ENCODE measurements at regions not wholly inside any gene's neighbourhood (a gene's known extent, or its start where the extent isn't known, plus 50 kb on each side); places are given as distances from the start of the nearest gene placed in this dataset. TPM values are rescaled to one million over a fixed set of nuclear protein-coding genes. Genes with fewer than 3 reads are reported as not detected.

- no peaks in the 10 kb centered on the region for H3K36me3 ChIP-seq (ENCODE audit: insufficient read depth, low read length)
- peaks cover 17% of the 10 kb centered on the region for H3K4me1 ChIP-seq (ENCODE audit: control insufficient read depth, insufficient read depth, low read length)
- no peak overlapping the region for H3K4me2 ChIP-seq (ENCODE audit: low read length)
- H3K4me3 ChIP-seq (ENCODE audit: low read length) = no peak overlapping the region
- H3K9ac ChIP-seq (ENCODE audit: low read depth, low read length) = no peak overlapping the region
- peaks cover 88% of the 10 kb centered on the region for H3K27me3 ChIP-seq (ENCODE audit: control insufficient read depth, insufficient read depth, low read length)
- no peaks in the 10 kb centered on the region for H3K9me3 ChIP-seq (replicated peaks; ENCODE audit: low read length)
Measured at GRCh38 chr11:43583548-43583947, 97.0 kb upstream of the HSD17B12 start.

- Histone ChIP-seq H3K4me1 (ENCODE audit: control insufficient read depth, insufficient read depth, low read length) (peaks cover 6% of the 10 kb centered on the region), H3K4me2 (ENCODE audit: low read length) (no peak overlapping the region), H3K36me3 (ENCODE audit: insufficient read depth, low read length) (no peaks in the 10 kb centered on the region), H3K27me3 (ENCODE audit: control insufficient read depth, insufficient read depth, low read length) (peaks cover 84% of the 10 kb centered on the region), H3K4me3 (ENCODE audit: low read length) (no peak overlapping the region), H3K9me3 (replicated peaks; ENCODE audit: low read length) (no peaks in the 10 kb centered on the region), H3K9ac (ENCODE audit: low read depth, low read length) (no peak overlapping the region)
Measured at GRCh38 chr11:43585877-43586608, 94.5 kb upstream of the HSD17B12 start.

GRCh38 chr11:43589601-43590250 is 90.8 kb upstream of the HSD17B12 start:
- H3K9me3 ChIP-seq (replicated peaks; ENCODE audit: low read length) = no peaks in the 10 kb centered on the region
- H3K4me1 ChIP-seq (ENCODE audit: control insufficient read depth, insufficient read depth, low read length) = no peaks in the 10 kb centered on the region
- peaks cover 76% of the 10 kb centered on the region for H3K27me3 ChIP-seq (ENCODE audit: control insufficient read depth, insufficient read depth, low read length)
- H3K4me3 ChIP-seq (ENCODE audit: low read length) = no peak overlapping the region
- no peaks in the 10 kb centered on the region for H3K36me3 ChIP-seq (ENCODE audit: insufficient read depth, low read length)
- H3K4me2 ChIP-seq (ENCODE audit: low read length) = no peak overlapping the region
- no peak overlapping the region for H3K9ac ChIP-seq (ENCODE audit: low read depth, low read length)

GRCh38 chr11:43601511-43601910 is 79.0 kb upstream of the HSD17B12 start:
- Histone ChIP-seq H3K9ac (ENCODE audit: low read depth, low read length) (no peak overlapping the region), H3K36me3 (ENCODE audit: insufficient read depth, low read length) (no peaks in the 10 kb centered on the region), H3K4me2 (ENCODE audit: low read length) (no peak overlapping the region), H3K4me1 (ENCODE audit: control insufficient read depth, insufficient read depth, low read length) (no peaks in the 10 kb centered on the region), H3K9me3 (replicated peaks; ENCODE audit: low read length) (no peaks in the 10 kb centered on the region), H3K27me3 (ENCODE audit: control insufficient read depth, insufficient read depth, low read length) (peaks cover 48% of the 10 kb centered on the region), H3K4me3 (ENCODE audit: low read length) (no peak overlapping the region)

GRCh38 chr11:43602670-43603069 is 77.9 kb upstream of the HSD17B12 start:
- Histone ChIP-seq H3K9me3 (replicated peaks; ENCODE audit: low read length) (no peaks in the 10 kb centered on the region), H3K27me3 (ENCODE audit: control insufficient read depth, insufficient read depth, low read length) (peaks cover 41% of the 10 kb centered on the region), H3K36me3 (ENCODE audit: insufficient read depth, low read length) (no peaks in the 10 kb centered on the region), H3K4me1 (ENCODE audit: control insufficient read depth, insufficient read depth, low read length) (no peaks in the 10 kb centered on the region), H3K4me3 (ENCODE audit: low read length) (no peak overlapping the region), H3K4me2 (ENCODE audit: low read length) (no peak overlapping the region), H3K9ac (ENCODE audit: low read depth, low read length) (no peak overlapping the region)

GRCh38 chr11:43614214-43614613 is 66.3 kb upstream of the HSD17B12 start:
- Histone ChIP-seq H3K4me1 (ENCODE audit: control insufficient read depth, insufficient read depth, low read length) (no peaks in the 10 kb centered on the region), H3K4me3 (ENCODE audit: low read length) (no peak overlapping the region), H3K27me3 (ENCODE audit: control insufficient read depth, insufficient read depth, low read length) (peaks cover 31% of the 10 kb centered on the region), H3K4me2 (ENCODE audit: low read length) (no peak overlapping the region), H3K9me3 (replicated peaks; ENCODE audit: low read length) (no peaks in the 10 kb centered on the region), H3K36me3 (ENCODE audit: insufficient read depth, low read length) (no peaks in the 10 kb centered on the region), H3K9ac (ENCODE audit: low read depth, low read length) (no peak overlapping the region)

GRCh38 chr11:43619863-43620505 is 60.6 kb upstream of the HSD17B12 start:
- H3K4me2 ChIP-seq (ENCODE audit: low read length) = no peak overlapping the region
- no peaks in the 10 kb centered on the region for H3K4me1 ChIP-seq (ENCODE audit: control insufficient read depth, insufficient read depth, low read length)
- H3K27me3 ChIP-seq (ENCODE audit: control insufficient read depth, insufficient read depth, low read length) = peaks cover 55% of the 10 kb centered on the region
- H3K36me3 ChIP-seq (ENCODE audit: insufficient read depth, low read length) = no peaks in the 10 kb centered on the region
- no peaks in the 10 kb centered on the region for H3K9me3 ChIP-seq (replicated peaks; ENCODE audit: low read length)
- H3K4me3 ChIP-seq (ENCODE audit: low read length) = no peak overlapping the region
- H3K9ac ChIP-seq (ENCODE audit: low read depth, low read length) = no peak overlapping the region

GRCh38 chr11:43626798-43627197 is 53.7 kb upstream of the HSD17B12 start:
- Histone ChIP-seq H3K9ac (ENCODE audit: low read depth, low read length) (no peak overlapping the region), H3K4me1 (ENCODE audit: control insufficient read depth, insufficient read depth, low read length) (no peaks in the 10 kb centered on the region), H3K4me3 (ENCODE audit: low read length) (no peak overlapping the region), H3K36me3 (ENCODE audit: insufficient read depth, low read length) (no peaks in the 10 kb centered on the region), H3K9me3 (replicated peaks; ENCODE audit: low read length) (no peaks in the 10 kb centered on the region), H3K4me2 (ENCODE audit: low read length) (no peak overlapping the region), H3K27me3 (ENCODE audit: control insufficient read depth, insufficient read depth, low read length) (peaks cover 75% of the 10 kb centered on the region)

Small RNA genes lying in the stretch of these regions (small RNA-seq; reads per million reads assigned to genes)
- 0.49 reads per million for gene MIR129-2
- not detected for gene MIR670

Data from skeletal muscle satellite cell (primary cell).